ENCODE measurements at regions not wholly inside any gene's neighbourhood (a gene's known extent, or its start where the extent isn't known, plus 50 kb on each side); places are given as distances from the start of the nearest gene placed in this dataset.

GRCh38 chr2:147098940-147099339, 745.9 kb upstream of the ACVR2A start:
- no peak for DNase-seq

GRCh38 chr2:147097747-147098146, 747.1 kb upstream of the ACVR2A start:
- no peak for DNase-seq

GRCh38 chr2:147096671-147097070, 748.2 kb upstream of the ACVR2A start:
- DNase-seq, result no peak

- DNase-seq, result no peak
Observed at GRCh38 chr2:147095376-147095775, 749.5 kb upstream of the ACVR2A start.

GRCh38 chr2:147094077-147094476, 750.8 kb upstream of the ACVR2A start:
- DNase-seq, result no peak

GRCh38 chr2:147092266-147092665, 752.6 kb upstream of the ACVR2A start:
- no peak for DNase-seq

GRCh38 chr2:147091448-147091847, 753.4 kb upstream of the ACVR2A start:
- DNase-seq, result no peak

- DNase-seq, result no peak
Observed at GRCh38 chr2:147088871-147089270, 756.0 kb upstream of the ACVR2A start.

- no peak for DNase-seq
Observed at GRCh38 chr2:147086715-147087114, 758.1 kb upstream of the ACVR2A start.

GRCh38 chr2:147083664-147084063, 761.2 kb upstream of the ACVR2A start:
- DNase-seq, result no peak

GRCh38 chr2:147082850-147083522, 761.8 kb upstream of the ACVR2A start:
- DNase-seq, result peak; percentile 21

GRCh38 chr2:147081831-147082230, 763.0 kb upstream of the ACVR2A start:
- DNase-seq, result no peak

GRCh38 chr2:147076634-147077033, 768.2 kb upstream of the ACVR2A start:
- no peak for DNase-seq

GRCh38 chr2:147068071-147068470, 776.8 kb upstream of the ACVR2A start:
- no peak for DNase-seq

GRCh38 chr2:147067136-147067535, 777.7 kb upstream of the ACVR2A start:
- DNase-seq, result no peak

GRCh38 chr2:147062073-147062472, 782.8 kb upstream of the ACVR2A start:
- no peak for DNase-seq

- no peak for DNase-seq
Observed at GRCh38 chr2:147061269-147061668, 783.6 kb upstream of the ACVR2A start.

GRCh38 chr2:147057892-147058490, 786.8 kb upstream of the ACVR2A start:
- DNase-seq, result no peak

GRCh38 chr2:147051814-147052213, 793.0 kb upstream of the ACVR2A start:
- no peak for DNase-seq

- DNase-seq, result no peak
Observed at GRCh38 chr2:147051248-147051647, 793.6 kb upstream of the ACVR2A start.

- no peak for DNase-seq
Observed at GRCh38 chr2:147049957-147050356, 794.9 kb upstream of the ACVR2A start.

- no peak for DNase-seq
Observed at GRCh38 chr2:147046473-147046872, 798.4 kb upstream of the ACVR2A start.

GRCh38 chr2:147045113-147045512, 799.7 kb upstream of the ACVR2A start:
- no peak for DNase-seq

GRCh38 chr2:147041121-147041494, 803.7 kb upstream of the ACVR2A start:
- DNase-seq, result no peak
